ENCODE measurements at regions not wholly inside any gene's neighbourhood (a gene's known extent, or its start where the extent isn't known, plus 50 kb on each side); places are given as distances from the start of the nearest gene placed in this dataset.
A peak's percentile ranks its signal among the peaks of the same experiment; 100 is the strongest.

DNA sequence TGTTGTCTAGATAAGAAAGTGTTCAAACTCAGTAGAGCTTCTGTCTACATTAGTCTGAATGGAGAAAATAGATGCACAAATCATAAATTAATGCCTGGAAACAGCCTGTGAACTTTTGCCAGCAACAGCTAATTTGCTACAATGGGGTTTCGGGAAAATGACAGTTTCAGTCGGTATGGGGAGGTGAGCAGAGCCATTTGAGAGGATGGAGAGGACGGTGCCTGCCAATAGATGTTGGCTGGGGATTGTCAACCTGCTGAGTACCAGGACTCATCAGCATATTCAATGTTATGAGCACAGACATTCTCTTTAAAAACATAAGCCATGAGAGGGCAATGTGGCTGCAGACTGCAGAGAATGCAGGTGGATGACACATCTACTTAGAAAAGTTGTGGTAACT is 230.3 kb upstream of the PCDH18 start:
- ChIA-PET POLR2A (no interaction called here), CTCF (no interaction called here)
- DNase-seq (ENCODE audit: low read depth, low spot score) = no peak
- no peak overlapping the region for H3K4me3 ChIP-seq (ENCODE audit: low read depth, low read length)
- TF ChIP-seq, protein P1, sequence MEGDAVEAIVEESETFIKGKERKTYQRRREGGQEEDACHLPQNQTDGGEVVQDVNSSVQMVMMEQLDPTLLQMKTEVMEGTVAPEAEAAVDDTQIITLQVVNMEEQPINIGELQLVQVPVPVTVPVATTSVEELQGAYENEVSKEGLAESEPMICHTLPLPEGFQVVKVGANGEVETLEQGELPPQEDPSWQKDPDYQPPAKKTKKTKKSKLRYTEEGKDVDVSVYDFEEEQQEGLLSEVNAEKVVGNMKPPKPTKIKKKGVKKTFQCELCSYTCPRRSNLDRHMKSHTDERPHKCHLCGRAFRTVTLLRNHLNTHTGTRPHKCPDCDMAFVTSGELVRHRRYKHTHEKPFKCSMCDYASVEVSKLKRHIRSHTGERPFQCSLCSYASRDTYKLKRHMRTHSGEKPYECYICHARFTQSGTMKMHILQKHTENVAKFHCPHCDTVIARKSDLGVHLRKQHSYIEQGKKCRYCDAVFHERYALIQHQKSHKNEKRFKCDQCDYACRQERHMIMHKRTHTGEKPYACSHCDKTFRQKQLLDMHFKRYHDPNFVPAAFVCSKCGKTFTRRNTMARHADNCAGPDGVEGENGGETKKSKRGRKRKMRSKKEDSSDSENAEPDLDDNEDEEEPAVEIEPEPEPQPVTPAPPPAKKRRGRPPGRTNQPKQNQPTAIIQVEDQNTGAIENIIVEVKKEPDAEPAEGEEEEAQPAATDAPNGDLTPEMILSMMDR (IDR thresholded peaks at IDR 0.05; ENCODE audit: insufficient read depth, low read length, missing control alignments) = no peak

GRCh38 chr4:137754652-137755471 is 222.6 kb upstream of the PCDH18 start:
- CTCF ChIA-PET = no interaction called here
- POLR2A ChIA-PET = no interaction called here
- DNase-seq (ENCODE audit: low read depth, low spot score) = peak; percentile 57
- no peak overlapping the region for H3K4me3 ChIP-seq (ENCODE audit: low read depth, low read length)
- TF ChIP-seq, protein P1 (IDR thresholded peaks at IDR 0.05; ENCODE audit: insufficient read depth, low read length, missing control alignments) = no peak

GRCh38 chr4:137749466-137749865 is 217.2 kb upstream of the PCDH18 start:
- TF ChIP-seq, protein P1 (IDR thresholded peaks at IDR 0.05; ENCODE audit: insufficient read depth, low read length, missing control alignments) = no peak
- CTCF ChIA-PET = no interaction called here
- DNase-seq (ENCODE audit: low read depth, low spot score) = no peak
- no peak overlapping the region for H3K4me3 ChIP-seq (ENCODE audit: low read depth, low read length)
- POLR2A ChIA-PET = no interaction called here

GRCh38 chr4:137748616-137749015 is 216.3 kb upstream of the PCDH18 start:
- TF ChIP-seq, protein P1 (IDR thresholded peaks at IDR 0.05; ENCODE audit: insufficient read depth, low read length, missing control alignments) = no peak
- ChIA-PET POLR2A (no interaction called here), CTCF (interaction anchor here (0.9 kb wide), 1 partner anchor 342 kb away, joined by 3 read pairs; no protein-coding TSS in a partner anchor)
- DNase-seq (ENCODE audit: low read depth, low spot score) = no peak
- no peak overlapping the region for H3K4me3 ChIP-seq (ENCODE audit: low read depth, low read length)

GRCh38 chr4:137740141-137740540 is 207.8 kb upstream of the PCDH18 start:
- CTCF ChIA-PET = no interaction called here
- DNase-seq (ENCODE audit: low read depth, low spot score) = no peak
- POLR2A ChIA-PET = no interaction called here
- no peak overlapping the region for H3K4me3 ChIP-seq (ENCODE audit: low read depth, low read length)
- TF ChIP-seq, protein P1 (IDR thresholded peaks at IDR 0.05; ENCODE audit: insufficient read depth, low read length, missing control alignments) = no peak

DNA sequence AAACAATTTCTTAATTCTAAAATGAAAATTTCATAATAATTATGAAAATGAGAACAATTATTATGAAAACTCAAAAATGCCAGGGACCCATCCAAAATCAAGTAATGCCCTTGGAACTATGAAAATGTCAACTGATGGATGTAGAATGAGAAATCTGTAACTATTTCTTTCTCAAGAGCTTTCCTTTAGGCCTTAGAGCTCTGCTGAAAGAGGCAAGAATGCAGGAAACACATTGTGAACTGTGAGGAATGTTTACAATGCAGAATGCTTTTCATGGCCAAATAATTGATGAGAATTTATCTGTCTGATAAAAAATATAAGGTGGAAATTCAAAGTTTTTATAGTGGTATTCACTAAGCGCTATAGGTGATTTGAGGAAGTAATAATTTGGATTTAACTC is 207.1 kb upstream of the PCDH18 start:
- H3K4me3 ChIP-seq (ENCODE audit: low read depth, low read length) = no peak overlapping the region
- DNase-seq (ENCODE audit: low read depth, low spot score) = no peak
- ChIA-PET CTCF (no interaction called here), POLR2A (no interaction called here)
- TF ChIP-seq, protein P1 (IDR thresholded peaks at IDR 0.05; ENCODE audit: insufficient read depth, low read length, missing control alignments) = no peak
